Upper lobe of left lung (tissue), 4 donors: ENCODE measurements at regions not wholly inside any gene's neighbourhood (a gene's known extent, or its start where the extent isn't known, plus 50 kb on each side); places are given as distances from the start of the nearest gene placed in this dataset.

Source experiments
- POLR2AphosphoS5 ChIP-seq, 2 donors: sonication (generic); formaldehyde crosslinking; IDR thresholded peaks; one replicate each; pipeline ENCODE4 v1.5.1; 2017; ENCODE audit warnings: antibody characterized with exemption in 2 of 2
- TF ChIP-seq, protein P1 (sequence below), 6 experiments: fragments of 450-650 bp in 4 of 6; fragments of 200-600 bp in 2 of 6; sonication (generic) in 2 of 6; IDR thresholded peaks; one replicate each; pipeline ENCODE4 v1.5.1; 2016 to 2019; ENCODE audit warnings: antibody characterized with exemption in 6 of 6

GRCh38 chr2:58701688-58702301 is 460.7 kb upstream of the FANCL start:
- no peak for TF ChIP-seq POLR2AphosphoS5 (IDR thresholded peaks at IDR 0.05)
- TF ChIP-seq, protein P1, sequence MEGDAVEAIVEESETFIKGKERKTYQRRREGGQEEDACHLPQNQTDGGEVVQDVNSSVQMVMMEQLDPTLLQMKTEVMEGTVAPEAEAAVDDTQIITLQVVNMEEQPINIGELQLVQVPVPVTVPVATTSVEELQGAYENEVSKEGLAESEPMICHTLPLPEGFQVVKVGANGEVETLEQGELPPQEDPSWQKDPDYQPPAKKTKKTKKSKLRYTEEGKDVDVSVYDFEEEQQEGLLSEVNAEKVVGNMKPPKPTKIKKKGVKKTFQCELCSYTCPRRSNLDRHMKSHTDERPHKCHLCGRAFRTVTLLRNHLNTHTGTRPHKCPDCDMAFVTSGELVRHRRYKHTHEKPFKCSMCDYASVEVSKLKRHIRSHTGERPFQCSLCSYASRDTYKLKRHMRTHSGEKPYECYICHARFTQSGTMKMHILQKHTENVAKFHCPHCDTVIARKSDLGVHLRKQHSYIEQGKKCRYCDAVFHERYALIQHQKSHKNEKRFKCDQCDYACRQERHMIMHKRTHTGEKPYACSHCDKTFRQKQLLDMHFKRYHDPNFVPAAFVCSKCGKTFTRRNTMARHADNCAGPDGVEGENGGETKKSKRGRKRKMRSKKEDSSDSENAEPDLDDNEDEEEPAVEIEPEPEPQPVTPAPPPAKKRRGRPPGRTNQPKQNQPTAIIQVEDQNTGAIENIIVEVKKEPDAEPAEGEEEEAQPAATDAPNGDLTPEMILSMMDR (IDR thresholded peaks at IDR 0.05): no peak
